ENCODE measurements at regions not wholly inside any gene's neighbourhood (a gene's known extent, or its start where the extent isn't known, plus 50 kb on each side); places are given as distances from the start of the nearest gene placed in this dataset.

DNA sequence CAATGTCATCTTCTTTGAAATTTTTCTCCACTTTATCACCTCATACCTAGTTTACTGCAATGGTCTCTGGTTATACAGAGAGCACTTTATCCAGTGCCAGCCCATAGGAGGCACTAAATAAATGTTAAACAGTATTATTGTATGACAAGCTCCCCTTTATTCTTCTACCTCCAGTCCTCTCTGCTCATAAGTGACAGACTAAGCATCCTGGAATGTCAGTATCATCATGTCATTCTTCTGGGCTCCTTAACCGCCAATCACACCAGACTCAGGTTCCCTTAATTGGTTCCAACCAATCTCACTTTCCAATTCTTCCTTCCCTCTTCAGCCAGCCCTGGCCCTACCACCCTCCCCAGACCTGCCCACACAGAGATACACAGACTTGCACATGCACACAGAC lies 93.1 kb downstream of the RPL27A start:
- Mint-ChIP-seq H3K36me3 (ENCODE audit: insufficient read depth in 2 of 2) (no peaks in the 10 kb centered on the region), H3K9me3 (no peaks in the 10 kb centered on the region), H3K27me3 (ENCODE audit: low read depth) (peaks cover 26% of the 10 kb centered on the region), H3K4me1 (ENCODE audit: low read depth) (peaks cover 6% of the 10 kb centered on the region), H3K27ac (no peak overlapping the region), H3K4me3 (no peak overlapping the region)
- no peak for ATAC-seq (replicated peaks in 1 of 2)
- no peak for DNase-seq

DNA sequence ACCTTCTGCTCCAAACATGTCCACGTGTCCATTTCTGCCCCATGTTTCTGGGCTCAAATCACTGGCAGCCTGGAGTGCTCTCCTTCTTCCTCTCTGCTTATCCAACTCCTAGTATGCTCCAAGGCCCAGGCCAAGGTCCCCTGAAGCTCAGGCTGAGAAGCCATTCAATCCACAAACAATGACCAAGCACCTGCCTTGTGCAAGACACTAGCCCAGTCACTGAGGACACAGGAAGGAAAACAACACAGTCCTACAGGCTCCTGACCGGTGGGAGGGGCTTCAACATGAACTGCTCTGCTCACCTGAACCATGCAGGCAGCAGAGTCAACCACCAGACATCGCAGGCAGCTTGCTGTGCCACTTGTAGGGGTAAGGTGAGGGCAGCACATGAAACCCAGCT lies 93.6 kb downstream of the RPL27A start:
- ATAC-seq (replicated peaks in 1 of 2): no peak
- H3K36me3 Mint-ChIP-seq (ENCODE audit: insufficient read depth in 2 of 2): no peaks in the 10 kb centered on the region
- no peaks in the 10 kb centered on the region for H3K9me3 Mint-ChIP-seq
- DNase-seq: no peak
- H3K27me3 Mint-ChIP-seq (ENCODE audit: low read depth): peaks cover 30% of the 10 kb centered on the region
- peaks cover 6% of the 10 kb centered on the region for H3K4me1 Mint-ChIP-seq (ENCODE audit: low read depth)
- H3K27ac Mint-ChIP-seq: no peak overlapping the region
- no peak overlapping the region for H3K4me3 Mint-ChIP-seq

DNA sequence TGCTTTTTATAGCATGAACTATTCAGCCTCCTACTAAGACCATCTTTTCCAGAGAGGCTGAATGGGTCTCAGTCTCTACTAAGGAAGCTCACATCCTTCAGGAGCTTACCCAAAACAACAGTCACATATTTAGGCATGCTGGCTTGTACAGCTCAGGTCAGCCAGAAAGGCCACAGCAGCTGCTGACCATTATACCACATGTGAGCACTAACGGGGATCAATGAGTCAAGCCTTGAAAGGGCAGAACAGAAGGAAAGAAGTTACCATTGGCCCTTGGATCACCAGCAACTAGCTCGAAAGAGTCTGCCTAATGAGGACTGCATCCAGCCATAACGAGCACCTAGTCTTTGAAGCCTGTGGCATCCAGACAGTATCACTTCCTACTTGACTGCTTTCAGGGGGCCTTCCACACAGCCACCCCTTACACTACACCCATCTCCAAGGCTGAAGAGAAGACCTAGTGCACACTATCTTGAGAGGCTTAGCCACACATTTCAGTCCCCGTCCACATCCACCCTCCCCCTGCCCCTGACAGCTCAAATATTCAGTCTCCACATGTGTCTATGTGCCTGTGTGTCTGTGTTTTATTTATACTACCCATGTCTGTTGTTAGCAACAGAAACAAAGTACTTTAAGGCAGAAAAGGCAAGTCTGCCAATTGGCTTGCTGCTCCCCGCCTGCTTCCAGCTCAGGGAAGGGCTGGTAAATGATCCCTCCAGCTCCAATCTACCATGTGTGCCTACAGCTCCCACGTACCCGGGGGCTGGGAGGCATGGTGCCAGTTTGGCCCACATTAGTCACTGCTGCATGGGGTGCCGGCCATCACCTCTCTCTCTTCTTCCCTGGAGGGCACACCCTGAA lies 95.5 kb downstream of the RPL27A start:
- no peak overlapping the region for H3K4me3 Mint-ChIP-seq
- DNase-seq: no peak
- H3K27ac Mint-ChIP-seq: no peak overlapping the region
- peaks cover 25% of the 10 kb centered on the region for H3K27me3 Mint-ChIP-seq (ENCODE audit: low read depth)
- ATAC-seq (replicated peaks in 1 of 2): no peak
- peaks cover 6% of the 10 kb centered on the region for H3K4me1 Mint-ChIP-seq (ENCODE audit: low read depth)
- H3K9me3 Mint-ChIP-seq: no peaks in the 10 kb centered on the region
- H3K36me3 Mint-ChIP-seq (ENCODE audit: insufficient read depth in 2 of 2): no peaks in the 10 kb centered on the region

DNA sequence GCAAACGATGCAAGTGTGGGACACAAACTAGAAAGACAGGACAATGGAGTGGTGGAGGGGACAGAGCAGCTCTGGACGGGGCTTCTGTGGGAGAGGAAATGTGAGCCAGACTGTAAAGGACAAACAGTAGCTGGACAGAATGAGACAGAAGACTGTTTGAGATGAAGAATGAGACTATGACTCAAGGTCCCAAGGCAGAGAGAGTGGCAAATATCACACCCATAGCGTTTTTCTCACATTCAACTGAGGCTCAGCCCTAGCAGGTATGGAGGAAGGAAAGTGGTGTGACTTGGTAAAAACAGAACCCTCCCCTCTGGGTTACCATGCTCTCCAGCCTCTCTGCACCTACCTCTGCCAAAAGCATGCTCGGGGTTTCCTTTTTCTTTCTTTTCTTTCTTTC lies 96.5 kb downstream of the RPL27A start:
- Mint-ChIP-seq H3K27ac (no peak overlapping the region), H3K4me1 (ENCODE audit: low read depth) (peaks cover 6% of the 10 kb centered on the region), H3K4me3 (no peak overlapping the region), H3K36me3 (ENCODE audit: insufficient read depth in 2 of 2) (no peaks in the 10 kb centered on the region), H3K27me3 (ENCODE audit: low read depth) (peaks cover 25% of the 10 kb centered on the region), H3K9me3 (no peaks in the 10 kb centered on the region)
- DNase-seq (no peak), ATAC-seq (replicated peaks in 1 of 2) (no peak)

DNA sequence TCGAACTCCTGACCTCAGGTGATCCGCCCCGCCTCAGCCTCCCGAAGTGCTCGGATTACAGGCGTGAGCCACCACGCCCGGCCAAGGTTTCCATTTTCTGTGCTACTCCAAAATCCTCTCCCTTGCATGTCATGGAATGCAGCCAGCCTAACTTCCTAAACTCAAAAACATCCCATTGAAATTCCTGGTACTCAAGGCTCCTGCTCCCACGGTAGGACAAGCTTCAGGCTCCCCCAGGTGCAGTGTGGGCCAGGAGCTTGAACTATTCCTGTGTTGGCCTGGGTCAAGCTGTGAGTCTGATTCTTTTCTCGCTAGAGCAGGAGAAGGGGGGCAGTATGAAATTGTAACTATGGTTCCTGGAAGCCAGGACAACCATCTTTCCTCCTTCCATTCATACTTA lies 97.1 kb downstream of the RPL27A start:
- no peak overlapping the region for H3K27ac Mint-ChIP-seq
- no peaks in the 10 kb centered on the region for H3K9me3 Mint-ChIP-seq
- H3K27me3 Mint-ChIP-seq (ENCODE audit: low read depth): peaks cover 25% of the 10 kb centered on the region
- no peak overlapping the region for H3K4me3 Mint-ChIP-seq
- no peaks in the 10 kb centered on the region for H3K4me1 Mint-ChIP-seq (ENCODE audit: low read depth)
- no peaks in the 10 kb centered on the region for H3K36me3 Mint-ChIP-seq (ENCODE audit: insufficient read depth in 2 of 2)
- no peak for ATAC-seq (replicated peaks in 1 of 2)
- no peak for DNase-seq

DNA sequence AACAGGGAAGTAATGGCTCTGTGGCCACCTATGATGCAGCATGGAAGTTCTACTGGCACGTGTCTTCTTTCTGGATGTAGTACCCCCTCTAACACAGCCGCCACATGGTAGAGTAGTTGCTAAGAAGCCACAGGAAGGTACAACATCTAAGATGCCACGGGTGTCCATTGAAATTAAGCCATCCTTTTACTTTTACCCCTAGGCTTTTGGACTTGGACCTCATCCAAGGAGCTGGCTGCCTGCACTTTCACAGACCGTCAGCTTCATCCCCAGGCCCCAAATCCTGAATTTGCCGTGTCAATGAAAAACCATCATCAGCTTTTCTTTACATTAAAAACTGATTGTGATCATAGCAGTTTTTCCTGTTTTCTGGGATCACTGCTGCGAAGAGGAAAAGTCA lies 102.4 kb downstream of the RPL27A start:
- no peak for DNase-seq
- no peak for ATAC-seq (replicated peaks in 1 of 2)
- Mint-ChIP-seq H3K9me3 (no peaks in the 10 kb centered on the region), H3K36me3 (ENCODE audit: insufficient read depth in 2 of 2) (no peaks in the 10 kb centered on the region), H3K27ac (no peak overlapping the region), H3K4me3 (no peak overlapping the region), H3K4me1 (ENCODE audit: low read depth) (no peaks in the 10 kb centered on the region), H3K27me3 (ENCODE audit: low read depth) (peaks cover 14% of the 10 kb centered on the region)

DNA sequence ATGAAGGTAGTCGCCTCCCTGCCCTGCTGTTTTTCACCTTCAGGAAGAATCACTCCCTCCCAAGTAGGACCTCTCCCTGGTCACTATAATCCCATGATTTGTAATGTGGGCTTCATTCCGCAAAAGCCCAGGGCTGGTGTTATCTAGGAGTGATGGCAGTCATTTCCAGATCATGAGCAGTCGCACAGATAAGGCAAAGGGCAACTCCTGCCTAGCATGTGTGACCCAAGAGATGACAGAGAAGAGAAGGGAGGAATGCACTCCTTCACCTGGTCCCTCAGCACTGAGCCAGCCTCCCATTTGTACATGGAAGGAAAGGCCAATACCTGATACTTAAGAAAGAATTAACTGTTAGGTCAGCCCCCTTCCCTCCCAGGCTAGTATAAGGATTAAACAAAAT lies 102.9 kb downstream of the RPL27A start:
- H3K4me3 Mint-ChIP-seq: no peak overlapping the region
- ATAC-seq (replicated peaks in 1 of 2) (no peak), DNase-seq (no peak)
- no peaks in the 10 kb centered on the region for H3K36me3 Mint-ChIP-seq (ENCODE audit: insufficient read depth in 2 of 2)
- no peaks in the 10 kb centered on the region for H3K4me1 Mint-ChIP-seq (ENCODE audit: low read depth)
- H3K27me3 Mint-ChIP-seq (ENCODE audit: low read depth): peaks cover 9% of the 10 kb centered on the region
- no peaks in the 10 kb centered on the region for H3K9me3 Mint-ChIP-seq
- H3K27ac Mint-ChIP-seq: no peak overlapping the region

DNA sequence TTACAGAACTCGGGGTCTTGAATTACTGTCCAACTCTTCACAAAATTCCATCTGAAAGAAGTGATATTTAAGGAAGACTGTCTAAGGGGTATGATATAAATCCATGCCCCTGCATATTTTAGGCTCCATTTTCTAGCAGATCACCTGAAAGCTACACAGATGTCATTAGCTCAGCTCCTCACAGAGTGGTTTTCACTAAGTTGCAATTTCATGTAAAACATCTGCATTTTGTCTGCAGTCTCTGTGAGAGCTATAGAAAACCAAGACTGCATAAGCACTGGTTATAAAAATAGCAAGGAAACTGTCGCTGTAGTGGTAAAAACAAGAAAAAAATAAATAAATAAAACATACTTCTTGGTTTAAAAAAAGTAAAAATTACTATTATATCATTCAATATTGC lies 103.4 kb downstream of the RPL27A start:
- Mint-ChIP-seq H3K27me3 (ENCODE audit: low read depth) (peaks cover 3% of the 10 kb centered on the region), H3K9me3 (no peaks in the 10 kb centered on the region), H3K4me1 (ENCODE audit: low read depth) (no peaks in the 10 kb centered on the region), H3K4me3 (no peak overlapping the region), H3K36me3 (ENCODE audit: insufficient read depth in 2 of 2) (no peaks in the 10 kb centered on the region), H3K27ac (no peak overlapping the region)
- DNase-seq (no peak), ATAC-seq (replicated peaks in 1 of 2) (no peak)

DNA sequence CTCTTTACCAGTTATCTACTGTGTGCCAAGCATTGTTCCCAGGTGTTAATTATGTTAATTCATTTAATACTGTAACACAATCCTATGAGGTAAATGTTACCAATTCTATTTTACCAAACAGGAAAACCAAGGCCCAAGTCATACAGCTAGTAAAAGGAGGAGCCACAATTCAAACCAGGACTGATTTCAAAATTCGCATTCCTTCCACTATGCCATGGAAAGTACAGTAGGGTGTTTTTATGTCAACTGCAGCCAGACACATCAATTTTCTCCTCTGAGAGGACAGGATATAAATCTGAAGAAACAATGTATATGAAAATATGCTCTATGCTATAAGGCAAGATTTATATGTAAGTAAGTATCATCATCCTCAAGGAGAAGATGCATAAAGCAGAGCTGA lies 104.3 kb downstream of the RPL27A start:
- no peak overlapping the region for H3K4me3 Mint-ChIP-seq
- no peaks in the 10 kb centered on the region for H3K27me3 Mint-ChIP-seq (ENCODE audit: low read depth)
- DNase-seq: no peak
- H3K4me1 Mint-ChIP-seq (ENCODE audit: low read depth): no peaks in the 10 kb centered on the region
- ATAC-seq (replicated peaks in 1 of 2): no peak
- no peaks in the 10 kb centered on the region for H3K9me3 Mint-ChIP-seq
- H3K36me3 Mint-ChIP-seq (ENCODE audit: insufficient read depth in 2 of 2): no peaks in the 10 kb centered on the region
- no peak overlapping the region for H3K27ac Mint-ChIP-seq

DNA sequence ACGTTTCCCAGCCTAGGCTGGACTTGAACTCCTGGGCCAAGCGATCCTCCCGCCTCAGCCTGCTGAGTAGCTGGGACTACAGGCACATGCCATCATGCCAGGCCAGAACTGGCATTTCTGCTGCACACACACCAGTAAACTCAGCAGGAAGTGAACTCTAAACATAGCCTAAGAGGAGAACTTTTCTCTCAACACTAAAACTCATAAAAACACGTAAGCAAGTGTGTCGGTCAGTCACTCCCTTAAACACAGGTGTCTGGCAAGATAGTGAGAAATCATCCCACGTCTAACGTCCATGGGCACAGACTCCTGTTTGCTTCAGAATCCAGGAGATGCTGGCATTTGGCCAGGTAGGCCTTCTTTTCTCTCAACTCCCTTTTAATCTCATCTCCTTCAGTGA lies 104.8 kb downstream of the RPL27A start:
- no peak for ATAC-seq (replicated peaks in 1 of 2)
- H3K9me3 Mint-ChIP-seq: no peaks in the 10 kb centered on the region
- H3K27me3 Mint-ChIP-seq (ENCODE audit: low read depth): no peaks in the 10 kb centered on the region
- no peak for DNase-seq
- H3K27ac Mint-ChIP-seq: no peak overlapping the region
- no peaks in the 10 kb centered on the region for H3K4me1 Mint-ChIP-seq (ENCODE audit: low read depth)
- no peak overlapping the region for H3K4me3 Mint-ChIP-seq
- H3K36me3 Mint-ChIP-seq (ENCODE audit: insufficient read depth in 2 of 2): no peaks in the 10 kb centered on the region

DNA sequence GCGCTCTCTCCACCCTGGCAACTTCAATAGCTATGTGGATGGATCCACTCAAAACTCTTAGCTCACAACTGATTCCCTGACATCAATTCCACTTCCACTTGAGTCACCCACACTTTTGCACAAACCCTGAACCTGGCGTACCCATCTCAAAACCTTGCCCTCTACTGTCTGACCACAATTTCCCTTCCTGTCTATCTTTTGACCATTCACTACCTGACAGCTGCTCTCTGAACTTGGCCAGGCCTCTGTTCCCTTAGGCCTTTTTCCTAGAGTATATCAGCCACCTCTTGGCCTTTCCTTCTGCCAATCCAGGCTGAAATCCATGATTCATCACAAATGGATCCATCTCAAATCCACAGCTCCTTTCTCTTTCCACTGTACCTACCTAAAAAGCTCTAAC lies 106.0 kb downstream of the RPL27A start:
- no peaks in the 10 kb centered on the region for H3K9me3 Mint-ChIP-seq
- no peaks in the 10 kb centered on the region for H3K27me3 Mint-ChIP-seq (ENCODE audit: low read depth)
- no peak overlapping the region for H3K4me3 Mint-ChIP-seq
- H3K27ac Mint-ChIP-seq: no peak overlapping the region
- no peaks in the 10 kb centered on the region for H3K36me3 Mint-ChIP-seq (ENCODE audit: insufficient read depth in 2 of 2)
- no peaks in the 10 kb centered on the region for H3K4me1 Mint-ChIP-seq (ENCODE audit: low read depth)
- DNase-seq (no peak), ATAC-seq (replicated peaks in 1 of 2) (no peak)

DNA sequence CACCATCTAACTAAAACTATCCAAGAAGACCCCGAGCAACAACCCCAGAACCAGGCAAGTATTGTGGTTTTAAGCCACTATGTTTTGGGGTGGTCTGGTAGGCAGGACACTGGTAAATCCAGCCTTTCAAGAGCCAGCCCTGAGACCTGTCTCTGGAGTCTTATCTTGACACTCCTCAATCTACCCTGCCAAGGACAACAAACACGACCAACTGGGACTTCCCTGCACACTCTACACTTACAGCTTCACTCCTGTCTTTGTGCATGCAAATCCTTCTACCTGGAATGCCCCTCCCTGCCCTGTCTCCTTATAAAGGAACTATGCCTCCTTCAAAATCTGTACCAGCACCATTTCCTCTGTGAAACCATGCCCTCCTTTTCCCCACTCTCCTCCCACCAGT lies 107.3 kb downstream of the RPL27A start:
- Mint-ChIP-seq H3K36me3 (ENCODE audit: insufficient read depth in 2 of 2) (no peaks in the 10 kb centered on the region), H3K9me3 (no peaks in the 10 kb centered on the region), H3K27me3 (ENCODE audit: low read depth) (no peaks in the 10 kb centered on the region), H3K27ac (no peak overlapping the region), H3K4me3 (no peak overlapping the region), H3K4me1 (ENCODE audit: low read depth) (no peaks in the 10 kb centered on the region)
- ATAC-seq (replicated peaks in 1 of 2): no peak
- no peak for DNase-seq

DNA sequence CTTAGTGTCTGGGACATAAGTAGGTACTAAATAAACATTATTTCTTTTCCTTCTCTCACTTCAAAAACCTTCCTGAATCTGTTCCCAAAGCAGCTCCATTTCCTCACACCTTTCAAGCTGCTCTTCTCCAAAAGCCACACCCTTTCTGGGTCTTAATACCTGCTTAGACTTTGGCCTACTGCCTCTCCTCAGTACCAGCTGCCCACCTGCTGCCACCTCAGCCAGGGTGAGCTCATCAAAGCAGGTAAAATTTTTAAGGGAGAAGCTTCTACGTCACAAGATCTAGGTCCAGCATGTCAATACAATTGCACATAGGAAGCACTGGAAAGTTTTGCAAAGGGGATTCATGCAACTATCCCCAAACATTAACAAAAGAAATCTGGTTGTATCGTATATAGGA lies 108.4 kb downstream of the RPL27A start:
- Mint-ChIP-seq H3K27ac (no peak overlapping the region), H3K9me3 (no peaks in the 10 kb centered on the region), H3K4me3 (no peak overlapping the region), H3K4me1 (ENCODE audit: low read depth) (no peaks in the 10 kb centered on the region), H3K27me3 (ENCODE audit: low read depth) (no peaks in the 10 kb centered on the region), H3K36me3 (ENCODE audit: insufficient read depth in 2 of 2) (no peaks in the 10 kb centered on the region)
- ATAC-seq (replicated peaks in 1 of 2): no peak
- no peak for DNase-seq

DNA sequence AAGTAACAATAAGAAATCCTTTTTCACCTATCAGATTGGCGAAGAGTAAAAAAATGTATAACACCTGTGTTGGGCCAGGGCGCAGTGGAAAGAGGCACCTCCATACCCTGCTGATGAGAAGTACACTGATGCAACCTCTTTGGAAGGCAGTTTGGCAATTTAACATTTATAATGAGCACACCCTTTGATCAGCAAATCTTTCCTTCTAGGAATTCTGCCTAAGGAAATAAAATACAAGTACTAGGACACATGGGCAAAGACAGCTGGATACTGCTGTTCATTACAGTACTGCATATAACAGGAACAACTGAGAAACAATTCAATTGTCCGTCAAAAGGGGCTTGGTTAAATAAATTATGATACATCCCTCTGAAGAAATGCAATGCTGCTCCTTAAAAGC lies 110.1 kb downstream of the RPL27A start:
- Mint-ChIP-seq H3K4me3 (no peak overlapping the region), H3K4me1 (ENCODE audit: low read depth) (no peaks in the 10 kb centered on the region), H3K27ac (no peak overlapping the region), H3K9me3 (no peaks in the 10 kb centered on the region), H3K27me3 (ENCODE audit: low read depth) (peaks cover 2% of the 10 kb centered on the region), H3K36me3 (ENCODE audit: insufficient read depth in 2 of 2) (no peaks in the 10 kb centered on the region)
- no peak for DNase-seq
- ATAC-seq (replicated peaks in 1 of 2): no peak

Measured in activated T-cell treated with anti-CD3 and anti-CD28 coated beads, Interleukin-2, amount 50 U/mL, for 72 hours (primary cell).